ENCODE measurements at regions not wholly inside any gene's neighbourhood (a gene's known extent, or its start where the extent isn't known, plus 50 kb on each side); places are given as distances from the start of the nearest gene placed in this dataset.

DNA sequence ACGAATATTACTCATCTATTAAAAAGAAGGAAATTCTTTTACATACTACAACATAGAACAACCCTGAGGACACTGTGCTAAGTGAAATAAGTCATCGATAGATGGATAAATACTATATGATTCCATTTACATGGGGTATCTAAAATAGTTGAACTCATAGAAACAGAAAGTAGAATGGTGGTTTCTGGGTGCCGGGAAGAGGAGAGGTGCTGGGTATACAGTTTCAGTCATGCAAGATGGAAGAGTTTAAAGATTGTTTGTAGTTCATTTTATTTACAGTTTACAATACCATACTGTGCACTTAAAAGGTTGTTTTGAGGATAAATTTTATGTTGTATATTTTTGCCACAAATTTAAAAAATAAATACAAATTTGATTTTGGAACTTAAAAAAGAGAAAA is 267.5 kb upstream of the ITGA1 start:
- H3K27ac ChIP-seq (ENCODE audit: low read length): no peak overlapping the region
- H3K36me3 ChIP-seq (ENCODE audit: insufficient read depth, low read length): no peaks in the 10 kb centered on the region
- no peak overlapping the region for H2AFZ ChIP-seq (ENCODE audit: low read depth, low read length)
- no peaks in the 10 kb centered on the region for H3K9me3 ChIP-seq (ENCODE audit: low read length)
- H3K9ac ChIP-seq (ENCODE audit: low read length): no peak overlapping the region
- no peak for TF ChIP-seq RAD21 (conservative IDR thresholded peaks at IDR 0.05)
- no peak for TF ChIP-seq TAF1 (IDR thresholded peaks at IDR 0.05; ENCODE audit: low read depth)
- TF ChIP-seq, protein P1, sequence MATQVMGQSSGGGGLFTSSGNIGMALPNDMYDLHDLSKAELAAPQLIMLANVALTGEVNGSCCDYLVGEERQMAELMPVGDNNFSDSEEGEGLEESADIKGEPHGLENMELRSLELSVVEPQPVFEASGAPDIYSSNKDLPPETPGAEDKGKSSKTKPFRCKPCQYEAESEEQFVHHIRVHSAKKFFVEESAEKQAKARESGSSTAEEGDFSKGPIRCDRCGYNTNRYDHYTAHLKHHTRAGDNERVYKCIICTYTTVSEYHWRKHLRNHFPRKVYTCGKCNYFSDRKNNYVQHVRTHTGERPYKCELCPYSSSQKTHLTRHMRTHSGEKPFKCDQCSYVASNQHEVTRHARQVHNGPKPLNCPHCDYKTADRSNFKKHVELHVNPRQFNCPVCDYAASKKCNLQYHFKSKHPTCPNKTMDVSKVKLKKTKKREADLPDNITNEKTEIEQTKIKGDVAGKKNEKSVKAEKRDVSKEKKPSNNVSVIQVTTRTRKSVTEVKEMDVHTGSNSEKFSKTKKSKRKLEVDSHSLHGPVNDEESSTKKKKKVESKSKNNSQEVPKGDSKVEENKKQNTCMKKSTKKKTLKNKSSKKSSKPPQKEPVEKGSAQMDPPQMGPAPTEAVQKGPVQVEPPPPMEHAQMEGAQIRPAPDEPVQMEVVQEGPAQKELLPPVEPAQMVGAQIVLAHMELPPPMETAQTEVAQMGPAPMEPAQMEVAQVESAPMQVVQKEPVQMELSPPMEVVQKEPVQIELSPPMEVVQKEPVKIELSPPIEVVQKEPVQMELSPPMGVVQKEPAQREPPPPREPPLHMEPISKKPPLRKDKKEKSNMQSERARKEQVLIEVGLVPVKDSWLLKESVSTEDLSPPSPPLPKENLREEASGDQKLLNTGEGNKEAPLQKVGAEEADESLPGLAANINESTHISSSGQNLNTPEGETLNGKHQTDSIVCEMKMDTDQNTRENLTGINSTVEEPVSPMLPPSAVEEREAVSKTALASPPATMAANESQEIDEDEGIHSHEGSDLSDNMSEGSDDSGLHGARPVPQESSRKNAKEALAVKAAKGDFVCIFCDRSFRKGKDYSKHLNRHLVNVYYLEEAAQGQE (IDR thresholded peaks at IDR 0.05; ENCODE audit: borderline replicate concordance): no peak
- no peak for TF ChIP-seq MXI1 (conservative IDR thresholded peaks at IDR 0.05; ENCODE audit: poor library complexity, severe bottlenecking)
- no peak for TF ChIP-seq SMC3 (conservative IDR thresholded peaks at IDR 0.05; ENCODE audit: poor library complexity)
- no peak for TF ChIP-seq POLR2AphosphoS5 (IDR thresholded peaks at IDR 0.05)
- no peak for TF ChIP-seq EZH2 (IDR thresholded peaks at IDR 0.05; ENCODE audit: borderline replicate concordance, insufficient read depth, low read length, poor library complexity, severe bottlenecking)
- no peak for TF ChIP-seq EP300 (conservative IDR thresholded peaks at IDR 0.05; ENCODE audit: poor library complexity, severe bottlenecking)
- TF ChIP-seq, protein P2, sequence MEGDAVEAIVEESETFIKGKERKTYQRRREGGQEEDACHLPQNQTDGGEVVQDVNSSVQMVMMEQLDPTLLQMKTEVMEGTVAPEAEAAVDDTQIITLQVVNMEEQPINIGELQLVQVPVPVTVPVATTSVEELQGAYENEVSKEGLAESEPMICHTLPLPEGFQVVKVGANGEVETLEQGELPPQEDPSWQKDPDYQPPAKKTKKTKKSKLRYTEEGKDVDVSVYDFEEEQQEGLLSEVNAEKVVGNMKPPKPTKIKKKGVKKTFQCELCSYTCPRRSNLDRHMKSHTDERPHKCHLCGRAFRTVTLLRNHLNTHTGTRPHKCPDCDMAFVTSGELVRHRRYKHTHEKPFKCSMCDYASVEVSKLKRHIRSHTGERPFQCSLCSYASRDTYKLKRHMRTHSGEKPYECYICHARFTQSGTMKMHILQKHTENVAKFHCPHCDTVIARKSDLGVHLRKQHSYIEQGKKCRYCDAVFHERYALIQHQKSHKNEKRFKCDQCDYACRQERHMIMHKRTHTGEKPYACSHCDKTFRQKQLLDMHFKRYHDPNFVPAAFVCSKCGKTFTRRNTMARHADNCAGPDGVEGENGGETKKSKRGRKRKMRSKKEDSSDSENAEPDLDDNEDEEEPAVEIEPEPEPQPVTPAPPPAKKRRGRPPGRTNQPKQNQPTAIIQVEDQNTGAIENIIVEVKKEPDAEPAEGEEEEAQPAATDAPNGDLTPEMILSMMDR (IDR thresholded peaks at IDR 0.05; ENCODE audit: poor library complexity, severe bottlenecking): no peak
- no peaks in the 10 kb centered on the region for H3K79me2 ChIP-seq (replicated peaks; ENCODE audit: insufficient read depth, low read length)
- H3F3A ChIP-seq (ENCODE audit: insufficient read depth, low read length, poor library complexity, severe bottlenecking): no peaks in the 10 kb centered on the region
- H3K4me2 ChIP-seq (ENCODE audit: low read length): no peak overlapping the region
- H3K4me3 ChIP-seq (ENCODE audit: low read length): no peak overlapping the region
- no peaks in the 10 kb centered on the region for H3K27me3 ChIP-seq (ENCODE audit: insufficient read depth, low read depth, low read length)
- no peaks in the 10 kb centered on the region for H4K20me1 ChIP-seq (ENCODE audit: insufficient read depth)
- H3K9me2 ChIP-seq (ENCODE audit: insufficient read depth, low read length): no peaks in the 10 kb centered on the region

DNA sequence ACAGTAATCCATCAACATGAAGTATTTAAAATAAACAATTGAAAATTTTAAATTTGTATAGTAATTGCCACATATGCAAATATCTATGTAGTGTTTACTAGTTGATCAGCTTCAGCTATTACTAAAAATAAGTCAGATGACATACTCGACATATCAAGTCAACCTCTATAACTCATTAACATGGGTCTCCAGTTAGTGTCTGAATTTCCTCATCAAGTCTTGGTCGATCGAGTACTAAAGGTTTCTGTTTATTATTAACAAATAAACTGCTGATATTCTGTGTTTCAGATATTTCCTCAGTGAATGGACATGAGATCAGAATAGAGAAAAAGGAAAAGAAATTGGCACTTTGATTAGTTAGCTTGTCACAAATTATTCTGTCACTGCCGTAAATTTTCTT is 266.5 kb upstream of the ITGA1 start:
- no peak overlapping the region for H3K27ac ChIP-seq (ENCODE audit: low read length)
- H3K27me3 ChIP-seq (ENCODE audit: insufficient read depth, low read depth, low read length): no peaks in the 10 kb centered on the region
- no peak overlapping the region for H3K4me3 ChIP-seq (ENCODE audit: low read length)
- no peaks in the 10 kb centered on the region for H3K79me2 ChIP-seq (replicated peaks; ENCODE audit: insufficient read depth, low read length)
- no peaks in the 10 kb centered on the region for H3K9me2 ChIP-seq (ENCODE audit: insufficient read depth, low read length)
- no peaks in the 10 kb centered on the region for H3F3A ChIP-seq (ENCODE audit: insufficient read depth, low read length, poor library complexity, severe bottlenecking)
- no peaks in the 10 kb centered on the region for H3K36me3 ChIP-seq (ENCODE audit: insufficient read depth, low read length)
- H4K20me1 ChIP-seq (ENCODE audit: insufficient read depth): no peaks in the 10 kb centered on the region
- H3K4me2 ChIP-seq (ENCODE audit: low read length): no peak overlapping the region
- TF ChIP-seq MXI1 (conservative IDR thresholded peaks at IDR 0.05; ENCODE audit: poor library complexity, severe bottlenecking) (no peak), POLR2AphosphoS5 (IDR thresholded peaks at IDR 0.05) (no peak), SMC3 (conservative IDR thresholded peaks at IDR 0.05; ENCODE audit: poor library complexity) (no peak), EP300 (conservative IDR thresholded peaks at IDR 0.05; ENCODE audit: poor library complexity, severe bottlenecking) (no peak), EZH2 (IDR thresholded peaks at IDR 0.05; ENCODE audit: borderline replicate concordance, insufficient read depth, low read length, poor library complexity, severe bottlenecking) (no peak), RAD21 (conservative IDR thresholded peaks at IDR 0.05) (no peak), TAF1 (IDR thresholded peaks at IDR 0.05; ENCODE audit: low read depth) (no peak)
- TF ChIP-seq, protein P2 (IDR thresholded peaks at IDR 0.05; ENCODE audit: poor library complexity, severe bottlenecking): no peak
- TF ChIP-seq, protein P1 (IDR thresholded peaks at IDR 0.05; ENCODE audit: borderline replicate concordance): no peak
- no peak overlapping the region for H2AFZ ChIP-seq (ENCODE audit: low read depth, low read length)
- H3K9ac ChIP-seq (ENCODE audit: low read length): no peak overlapping the region
- H3K9me3 ChIP-seq (ENCODE audit: low read length): no peaks in the 10 kb centered on the region
